ENCODE measurements at regions not wholly inside any gene's neighbourhood (a gene's known extent, or its start where the extent isn't known, plus 50 kb on each side); places are given as distances from the start of the nearest gene placed in this dataset.

- no peak for DNase-seq (ENCODE audit: low spot score)
These were observed 540.3 kb upstream of the B3GALT2 start for GRCh38 chr1:193726722-193727121.

- DNase-seq (ENCODE audit: low spot score): no peak
These were observed 526.0 kb upstream of the B3GALT2 start for GRCh38 chr1:193712392-193712791.

GRCh38 chr1:193709607-193710006 lies 523.2 kb upstream of the B3GALT2 start:
- DNase-seq (ENCODE audit: low spot score): no peak

- DNase-seq (ENCODE audit: low spot score): no peak
These were observed 521.0 kb upstream of the B3GALT2 start for GRCh38 chr1:193707271-193708021.

- no peak for DNase-seq (ENCODE audit: low spot score)
These were observed 520.4 kb upstream of the B3GALT2 start for GRCh38 chr1:193706766-193707165.

GRCh38 chr1:193705554-193705981 lies 519.2 kb upstream of the B3GALT2 start:
- no peak for DNase-seq (ENCODE audit: low spot score)

- no peak for DNase-seq (ENCODE audit: low spot score)
These were observed 517.2 kb upstream of the B3GALT2 start for GRCh38 chr1:193703655-193704054.

- no peak for DNase-seq (ENCODE audit: low spot score)
These were observed 516.7 kb upstream of the B3GALT2 start for GRCh38 chr1:193703121-193703520.

- DNase-seq (ENCODE audit: low spot score): no peak
These were observed 515.3 kb upstream of the B3GALT2 start for GRCh38 chr1:193701759-193702158.

- no peak for DNase-seq (ENCODE audit: low spot score)
These were observed 514.4 kb upstream of the B3GALT2 start for GRCh38 chr1:193700710-193701355.

- no peak for DNase-seq (ENCODE audit: low spot score)
These were observed 512.8 kb upstream of the B3GALT2 start for GRCh38 chr1:193699261-193699660.

- no peak for DNase-seq (ENCODE audit: low spot score)
These were observed 511.4 kb upstream of the B3GALT2 start for GRCh38 chr1:193697776-193698175.

- DNase-seq (ENCODE audit: low spot score): no peak
These were observed 510.8 kb upstream of the B3GALT2 start for GRCh38 chr1:193697115-193697762.

GRCh38 chr1:193694741-193695140 lies 508.3 kb upstream of the B3GALT2 start:
- DNase-seq (ENCODE audit: low spot score): no peak

GRCh38 chr1:193685986-193686385 lies 499.6 kb upstream of the B3GALT2 start:
- DNase-seq (ENCODE audit: low spot score): no peak

- no peak for DNase-seq (ENCODE audit: low spot score)
These were observed 495.0 kb upstream of the B3GALT2 start for GRCh38 chr1:193681422-193681821.

GRCh38 chr1:193680924-193681316 lies 494.5 kb upstream of the B3GALT2 start:
- DNase-seq (ENCODE audit: low spot score): no peak

GRCh38 chr1:193680247-193680923 lies 494.0 kb upstream of the B3GALT2 start:
- no peak for DNase-seq (ENCODE audit: low spot score)

- no peak for DNase-seq (ENCODE audit: low spot score)
These were observed 491.5 kb upstream of the B3GALT2 start for GRCh38 chr1:193677874-193678273.

GRCh38 chr1:193676996-193677549 lies 490.7 kb upstream of the B3GALT2 start:
- no peak for DNase-seq (ENCODE audit: low spot score)

- peak; percentile 4 for DNase-seq (ENCODE audit: low spot score)
These were observed 488.0 kb upstream of the B3GALT2 start for GRCh38 chr1:193674292-193674944.
